ENCODE measurements at regions not wholly inside any gene's neighbourhood (a gene's known extent, or its start where the extent isn't known, plus 50 kb on each side); places are given as distances from the start of the nearest gene placed in this dataset.

DNA sequence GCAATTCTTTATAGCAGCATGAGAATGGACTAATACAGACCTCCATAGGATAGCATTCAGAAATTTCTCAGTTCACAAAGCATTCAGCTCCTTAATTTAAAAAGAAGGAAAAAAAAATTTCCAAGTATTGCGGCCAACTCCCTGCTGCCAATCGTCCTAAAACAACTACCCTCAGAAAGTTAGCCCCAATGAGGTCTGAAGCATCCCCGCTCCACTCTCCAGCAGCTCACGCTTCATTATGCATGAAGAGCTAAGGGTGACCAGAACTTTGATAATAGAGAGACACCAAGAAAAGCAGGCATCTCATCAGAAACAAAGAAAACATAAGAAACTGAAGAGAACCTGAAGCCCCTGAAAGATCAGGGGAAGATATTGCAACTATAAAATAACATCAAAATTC lies 172.8 kb upstream of the NUDT4 start:
- Histone ChIP-seq H2BK15ac (ENCODE audit: low read length) (no peak overlapping the region), H3K27ac (ENCODE audit: low read depth, low read length) (no peak overlapping the region), H4K20me1 (replicated peaks in 1 of 2; ENCODE audit: control insufficient read depth in 1 of 2, insufficient read depth in 2 of 2, low read length in 2 of 2) (no peaks in the 10 kb centered on the region), H2AK5ac (ENCODE audit: low read depth, low read length) (no peak overlapping the region), H3K4me2 (ENCODE audit: insufficient read depth in 1 of 2, low read depth in 2 of 2, low read length in 2 of 2) (no peak overlapping the region), H3K4me3 (ENCODE audit: extremely low read depth in 1 of 4, insufficient read depth in 2 of 4, low read depth in 3 of 4, low read length in 4 of 4) (no peak overlapping the region), H2BK12ac (ENCODE audit: low read depth, low read length) (no peak overlapping the region), H3K9ac (replicated peaks in 1 of 4; ENCODE audit: extremely low read depth in 1 of 4, low read depth in 3 of 4, low read length in 3 of 4) (no peak overlapping the region), H4K91ac (replicated peaks; ENCODE audit: insufficient read length, low read length) (no peak overlapping the region), H3K9me3 (ENCODE audit: insufficient read depth in 2 of 2, low read depth in 1 of 2, low read length in 1 of 2) (no peaks in the 10 kb centered on the region), H3K27me3 (replicated peaks in 1 of 4; ENCODE audit: control insufficient read depth in 3 of 4, extremely low read depth in 1 of 4, insufficient read depth in 3 of 4, low read length in 3 of 4) (no peaks in the 10 kb centered on the region), H3K79me2 (ENCODE audit: control insufficient read depth in 1 of 2, insufficient read depth in 2 of 2, low read length in 2 of 2) (no peaks in the 10 kb centered on the region), H3K18ac (ENCODE audit: extremely low read depth, low read length) (no peak overlapping the region), H3K4me1 (replicated peaks in 1 of 4; ENCODE audit: control insufficient read depth in 3 of 4, insufficient read depth in 4 of 4, low read length in 3 of 4) (no peaks in the 10 kb centered on the region), H2BK5ac (ENCODE audit: low read depth, low read length) (no peak overlapping the region), H3K14ac (ENCODE audit: insufficient read length) (no peak overlapping the region), H3K23ac (ENCODE audit: insufficient read length) (no peak overlapping the region), H3K36me3 (ENCODE audit: control insufficient read depth in 2 of 4, insufficient read depth in 4 of 4, low read length in 3 of 4) (no peaks in the 10 kb centered on the region), H2BK20ac (ENCODE audit: low read length) (no peak overlapping the region), H3K4ac (replicated peaks; ENCODE audit: insufficient read length, low read depth, low read length) (no peak overlapping the region), H3K79me1 (ENCODE audit: low read depth, low read length) (no peaks in the 10 kb centered on the region), H2BK120ac (replicated peaks; ENCODE audit: low read depth, low read length) (no peak overlapping the region), H3K23me2 (ENCODE audit: low read depth, low read length) (no peaks in the 10 kb centered on the region), H3K56ac (replicated peaks; ENCODE audit: insufficient read length, low read depth, low read length) (no peak overlapping the region), H4K5ac (ENCODE audit: insufficient read length, low read depth, low read length) (no peak overlapping the region), H2AFZ (ENCODE audit: low read length) (no peak overlapping the region), H4K8ac (ENCODE audit: extremely low read depth, insufficient read depth, low read length) (no peak overlapping the region)
- ChIA-PET POLR2A (ENCODE audit: partially characterized antibody) (no interaction called here), CTCF (ENCODE audit: partially characterized antibody) (no interaction called here)
- 72% methylated on average over 4 of the region's 4 CpGs; no CpG with 5 or more reads in 1 of the 2 experiments for WGBS, 2 experiments (ENCODE audit: extremely low coverage in 1 of 2, insufficient coverage in 1 of 2, insufficient read length in 1 of 2, insufficient replicate concordance in 2 of 2, low coverage in 1 of 2, low lambda C conversion rate in 2 of 2, missing lambda C conversion rate in 1 of 2)
- no peak for FAIRE-seq
- DNase-seq (ENCODE audit: low read depth in 1 of 2, low spot score in 2 of 2): no peak
- TF ChIP-seq USF2 (IDR thresholded peaks at IDR 0.05; ENCODE audit: low read length) (no peak), SUZ12 (IDR thresholded peaks at IDR 0.05; ENCODE audit: low read length) (no peak), TAF1 (IDR thresholded peaks at IDR 0.05; ENCODE audit: low read depth, low read length) (no peak), SP4 (IDR thresholded peaks at IDR 0.05; ENCODE audit: low read length) (no peak), CTCF (IDR thresholded peaks at IDR 0.05; ENCODE audit: control extremely low read depth in 1 of 3, insufficient read depth in 1 of 3, low read depth in 1 of 3, low read length in 3 of 3) (no peak), TAF7 (optimal IDR thresholded peaks at IDR 0.05; ENCODE audit: borderline replicate concordance, low read depth, low read length) (no peak), BACH1 (IDR thresholded peaks at IDR 0.05; ENCODE audit: low read length) (no peak), POLR2AphosphoS5 (IDR thresholded peaks at IDR 0.05; ENCODE audit: low read depth, low read length) (no peak), TEAD4 (IDR thresholded peaks at IDR 0.05; ENCODE audit: low read depth, low read length) (no peak)
- TF ChIP-seq, protein P1, sequence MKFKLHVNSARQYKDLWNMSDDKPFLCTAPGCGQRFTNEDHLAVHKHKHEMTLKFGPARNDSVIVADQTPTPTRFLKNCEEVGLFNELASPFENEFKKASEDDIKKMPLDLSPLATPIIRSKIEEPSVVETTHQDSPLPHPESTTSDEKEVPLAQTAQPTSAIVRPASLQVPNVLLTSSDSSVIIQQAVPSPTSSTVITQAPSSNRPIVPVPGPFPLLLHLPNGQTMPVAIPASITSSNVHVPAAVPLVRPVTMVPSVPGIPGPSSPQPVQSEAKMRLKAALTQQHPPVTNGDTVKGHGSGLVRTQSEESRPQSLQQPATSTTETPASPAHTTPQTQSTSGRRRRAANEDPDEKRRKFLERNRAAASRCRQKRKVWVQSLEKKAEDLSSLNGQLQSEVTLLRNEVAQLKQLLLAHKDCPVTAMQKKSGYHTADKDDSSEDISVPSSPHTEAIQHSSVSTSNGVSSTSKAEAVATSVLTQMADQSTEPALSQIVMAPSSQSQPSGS (IDR thresholded peaks at IDR 0.05; ENCODE audit: low read length): no peak

All from H1 (cell line).